Right atrium auricular region (tissue), 2 donors: ENCODE measurements at regions not wholly inside any gene's neighbourhood (a gene's known extent, or its start where the extent isn't known, plus 50 kb on each side); places are given as distances from the start of the nearest gene placed in this dataset.

Experiments used
- DNase-seq: peaks from one replicate; pipeline ENCODE4 v3.0.0-alpha.2; 2019; ENCODE audit warnings: low spot score
- H3K27ac ChIP-seq, 2 donors: fragments of 200-600 bp; sonication (generic); 1 replicate in 1 of 2; 2 replicates in 1 of 2; pipeline ENCODE4 v1.5.1; 2016 to 2019
- H3K27me3 ChIP-seq, 2 donors: fragments of 200-600 bp; sonication (generic); one replicate each; pipeline versions ENCODE4 v1.5.1 to v1.6.0; 2017 to 2019
- H3K36me3 ChIP-seq: fragments of 200-600 bp; sonication (generic); one replicate; pipeline ENCODE4 v1.5.1; 2016
- H3K4me1 ChIP-seq, 2 donors: fragments of 200-600 bp; sonication (generic); one replicate each; pipeline versions ENCODE4 v1.5.1 to v1.6.0; 2017 to 2019
- H3K4me3 ChIP-seq, 2 donors: fragments of 200-600 bp; sonication (generic); 1 replicate in 1 of 2; 2 replicates in 1 of 2; pipeline ENCODE4 v1.5.1; 2017 to 2019; ENCODE audit warnings: mild to moderate bottlenecking in 1 of 2, moderate library complexity in 1 of 2
- H3K9me3 ChIP-seq, 2 donors: fragments of 200-600 bp; sonication (generic); one replicate each; pipeline ENCODE4 v1.5.1; 2019
- TF ChIP-seq, protein P1 (sequence below), 2 donors: fragments of 200-600 bp; sonication (generic); IDR thresholded peaks; one replicate each; pipeline ENCODE4 v1.5.1; 2019; ENCODE audit warnings: antibody characterized with exemption in 2 of 2

- Histone ChIP-seq H3K27ac (no peak overlapping the region), H3K4me1 (no peaks in the 10 kb centered on the region), H3K4me3 (no peak overlapping the region), H3K27me3 (no peaks in the 10 kb centered on the region), H3K9me3 (no peaks in the 10 kb centered on the region), H3K36me3 (no peaks in the 10 kb centered on the region)
- TF ChIP-seq, protein P1, sequence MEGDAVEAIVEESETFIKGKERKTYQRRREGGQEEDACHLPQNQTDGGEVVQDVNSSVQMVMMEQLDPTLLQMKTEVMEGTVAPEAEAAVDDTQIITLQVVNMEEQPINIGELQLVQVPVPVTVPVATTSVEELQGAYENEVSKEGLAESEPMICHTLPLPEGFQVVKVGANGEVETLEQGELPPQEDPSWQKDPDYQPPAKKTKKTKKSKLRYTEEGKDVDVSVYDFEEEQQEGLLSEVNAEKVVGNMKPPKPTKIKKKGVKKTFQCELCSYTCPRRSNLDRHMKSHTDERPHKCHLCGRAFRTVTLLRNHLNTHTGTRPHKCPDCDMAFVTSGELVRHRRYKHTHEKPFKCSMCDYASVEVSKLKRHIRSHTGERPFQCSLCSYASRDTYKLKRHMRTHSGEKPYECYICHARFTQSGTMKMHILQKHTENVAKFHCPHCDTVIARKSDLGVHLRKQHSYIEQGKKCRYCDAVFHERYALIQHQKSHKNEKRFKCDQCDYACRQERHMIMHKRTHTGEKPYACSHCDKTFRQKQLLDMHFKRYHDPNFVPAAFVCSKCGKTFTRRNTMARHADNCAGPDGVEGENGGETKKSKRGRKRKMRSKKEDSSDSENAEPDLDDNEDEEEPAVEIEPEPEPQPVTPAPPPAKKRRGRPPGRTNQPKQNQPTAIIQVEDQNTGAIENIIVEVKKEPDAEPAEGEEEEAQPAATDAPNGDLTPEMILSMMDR (IDR thresholded peaks at IDR 0.05) = no peak
- DNase-seq = no peak
Measured at GRCh38 chr18:28715206-28715605, 538.3 kb upstream of the CDH2 start.

- Histone ChIP-seq H3K27ac (no peak overlapping the region), H3K4me1 (no peaks in the 10 kb centered on the region), H3K9me3 (no peaks in the 10 kb centered on the region), H3K4me3 (no peak overlapping the region), H3K36me3 (no peaks in the 10 kb centered on the region), H3K27me3 (no peaks in the 10 kb centered on the region)
- TF ChIP-seq, protein P1 (IDR thresholded peaks at IDR 0.05) = no peak
- no peak for DNase-seq
Measured at GRCh38 chr18:28714498-28714897, 537.6 kb upstream of the CDH2 start.

GRCh38 chr18:28712796-28713425 lies 536.0 kb upstream of the CDH2 start:
- no peak for DNase-seq

DNA sequence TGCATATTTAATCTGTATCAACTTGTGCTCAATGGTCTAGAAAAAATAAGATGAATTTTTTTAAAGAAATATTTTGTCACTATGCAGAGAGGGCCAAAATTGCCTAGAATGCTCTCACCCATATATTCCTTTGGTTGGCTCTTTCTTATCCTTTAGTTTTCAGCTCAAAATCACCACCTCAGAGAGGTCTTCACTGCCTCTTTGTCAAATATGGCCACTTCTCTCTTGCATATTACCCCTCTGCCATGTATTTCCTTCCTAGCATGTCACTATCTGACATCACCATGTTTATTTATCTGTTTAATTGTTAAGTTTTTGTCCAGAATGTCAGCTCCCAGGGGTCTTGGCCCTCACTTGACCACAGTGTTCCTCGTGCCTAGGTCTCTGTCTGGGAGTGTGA lies 535.2 kb upstream of the CDH2 start:
- no peaks in the 10 kb centered on the region for H3K36me3 ChIP-seq
- no peaks in the 10 kb centered on the region for H3K9me3 ChIP-seq
- no peaks in the 10 kb centered on the region for H3K4me1 ChIP-seq
- TF ChIP-seq, protein P1 (IDR thresholded peaks at IDR 0.05) = no peak
- H3K4me3 ChIP-seq = no peak overlapping the region
- DNase-seq = no peak
- no peak overlapping the region for H3K27ac ChIP-seq
- H3K27me3 ChIP-seq = no peaks in the 10 kb centered on the region

More at GRCh38 chr18:28712796-28713425, 536.0 kb upstream of the CDH2 start:
- Histone ChIP-seq H3K27me3 (no peaks in the 10 kb centered on the region), H3K4me1 (no peaks in the 10 kb centered on the region), H3K36me3 (no peaks in the 10 kb centered on the region), H3K9me3 (no peaks in the 10 kb centered on the region), H3K4me3 (no peak overlapping the region), H3K27ac (no peak overlapping the region)
- TF ChIP-seq, protein P1 (IDR thresholded peaks at IDR 0.05) = no peak

DNA sequence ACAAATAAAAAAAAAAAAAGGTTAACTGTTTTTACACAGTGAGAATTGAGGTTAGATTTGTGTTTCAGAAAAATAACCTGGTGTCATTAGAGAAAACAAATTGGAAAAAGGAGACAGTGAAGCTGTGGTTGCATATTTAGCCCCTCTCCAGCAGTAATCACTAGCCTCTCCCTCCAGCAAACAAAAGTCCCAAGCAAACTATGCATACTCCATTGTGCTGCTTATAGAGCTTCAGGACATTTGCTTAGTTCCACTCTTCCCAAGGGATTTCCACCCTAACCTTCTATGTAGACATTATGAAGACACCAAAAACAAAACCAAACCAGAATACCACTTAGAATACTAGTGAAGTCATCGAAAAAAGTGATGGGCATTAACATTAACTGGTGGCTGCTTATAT lies 534.2 kb upstream of the CDH2 start:
- no peaks in the 10 kb centered on the region for H3K27me3 ChIP-seq
- H3K4me1 ChIP-seq = no peaks in the 10 kb centered on the region
- TF ChIP-seq, protein P1 (IDR thresholded peaks at IDR 0.05) = no peak
- H3K36me3 ChIP-seq = no peaks in the 10 kb centered on the region
- no peak for DNase-seq
- H3K4me3 ChIP-seq = no peak overlapping the region
- no peaks in the 10 kb centered on the region for H3K9me3 ChIP-seq
- no peak overlapping the region for H3K27ac ChIP-seq

- Histone ChIP-seq H3K27ac (no peak overlapping the region), H3K27me3 (no peaks in the 10 kb centered on the region), H3K36me3 (no peaks in the 10 kb centered on the region), H3K9me3 (no peaks in the 10 kb centered on the region), H3K4me3 (no peak overlapping the region), H3K4me1 (no peaks in the 10 kb centered on the region)
- TF ChIP-seq, protein P1 (IDR thresholded peaks at IDR 0.05) = no peak
- DNase-seq = no peak
Measured at GRCh38 chr18:28707006-28707405, 530.1 kb upstream of the CDH2 start.
